ENCODE measurements at regions not wholly inside any gene's neighbourhood (a gene's known extent, or its start where the extent isn't known, plus 50 kb on each side); places are given as distances from the start of the nearest gene placed in this dataset.

- no peak for TF ChIP-seq POLR2A (IDR thresholded peaks at IDR 0.05; ENCODE audit: low read depth, low read length)
- no peak for TF ChIP-seq SMC3 (IDR thresholded peaks at IDR 0.05; ENCODE audit: low read depth, low read length)
- TF ChIP-seq CTCF (conservative IDR thresholded peaks at IDR 0.05; ENCODE audit: low read depth, low read length) = no peak
- TF ChIP-seq BHLHE40 (IDR thresholded peaks at IDR 0.05; ENCODE audit: low read depth, low read length) = no peak
- no peak for TF ChIP-seq CEBPB (IDR thresholded peaks at IDR 0.05; ENCODE audit: low read depth, low read length)
- no peak for TF ChIP-seq CHD1 (IDR thresholded peaks at IDR 0.05; ENCODE audit: low read depth, low read length)
- TF ChIP-seq RFX5 (IDR thresholded peaks at IDR 0.05; ENCODE audit: low read depth, low read length) = no peak
- TF ChIP-seq MAFK (IDR thresholded peaks at IDR 0.05; ENCODE audit: low read depth, low read length) = no peak
- TF ChIP-seq FOS (IDR thresholded peaks at IDR 0.05; ENCODE audit: low read depth, low read length) = no peak
These were observed 445.2 kb downstream of the NAV3 start for GRCh38 chr12:78275886-78276285.
